GM12801 (cell line): ENCODE measurements at regions not wholly inside any gene's neighbourhood (a gene's known extent, or its start where the extent isn't known, plus 50 kb on each side); places are given as distances from the start of the nearest gene placed in this dataset.

Experiments
- CTCF ChIP-seq: IDR thresholded peaks from one replicate; pipeline ENCODE4 v1.5.1; 2011; ENCODE audit warnings: control low read depth; ENCODE audit not compliant: insufficient read length; ENCODE audit errors: extremely low read depth

- TF ChIP-seq CTCF = no peak
Observed at GRCh38 chr2:42926434-42927333, 134.3 kb upstream of the HAAO start.

GRCh38 chr2:42925742-42926433, 133.5 kb upstream of the HAAO start:
- TF ChIP-seq CTCF = no peak

- no peak for TF ChIP-seq CTCF
Observed at GRCh38 chr2:42924418-42924886, 132.1 kb upstream of the HAAO start.

- TF ChIP-seq CTCF = no peak
Observed at GRCh38 chr2:42923580-42924417, 131.4 kb upstream of the HAAO start.

- TF ChIP-seq CTCF = no peak
Observed at GRCh38 chr2:42922790-42923579, 130.6 kb upstream of the HAAO start.

GRCh38 chr2:42922293-42922692, 129.9 kb upstream of the HAAO start:
- TF ChIP-seq CTCF = no peak
